Skin of body (tissue), 1 donor: ENCODE measurements at regions not wholly inside any gene's neighbourhood (a gene's known extent, or its start where the extent isn't known, plus 50 kb on each side); places are given as distances from the start of the nearest gene placed in this dataset.

Experiments
- DNase-seq: peaks from one replicate; lab custom pipeline; 2025; lab: John Stamatoyannopoulos, UW

GRCh38 chr3:99009851-99010250 lies 108.4 kb upstream of the DCBLD2 start:
- DNase-seq = no peak

DNA sequence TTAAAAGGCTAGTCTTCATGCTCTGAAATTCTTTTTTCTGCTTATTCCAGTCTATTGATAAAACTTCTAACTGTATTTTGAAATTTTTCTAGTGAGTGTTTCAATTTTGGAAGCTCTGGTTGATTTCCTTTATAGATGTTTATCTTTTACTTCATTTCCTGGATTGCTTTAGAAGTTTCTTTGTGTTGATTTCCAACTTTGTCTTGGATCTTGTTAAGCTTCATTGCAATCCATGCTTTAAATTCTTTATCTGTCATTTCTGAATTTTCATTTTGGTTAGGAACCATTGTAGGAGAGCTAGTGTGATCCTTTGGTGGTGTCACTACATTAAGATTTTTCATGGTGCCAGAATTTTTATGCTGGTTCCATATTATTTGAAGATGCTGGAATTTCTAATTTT lies 105.2 kb upstream of the DCBLD2 start:
- no peak for DNase-seq

GRCh38 chr3:98999675-99000074 lies 98.2 kb upstream of the DCBLD2 start:
- no peak for DNase-seq

- DNase-seq = peak; percentile 43
Observed at GRCh38 chr3:98994128-98994762, 92.8 kb upstream of the DCBLD2 start.

DNA sequence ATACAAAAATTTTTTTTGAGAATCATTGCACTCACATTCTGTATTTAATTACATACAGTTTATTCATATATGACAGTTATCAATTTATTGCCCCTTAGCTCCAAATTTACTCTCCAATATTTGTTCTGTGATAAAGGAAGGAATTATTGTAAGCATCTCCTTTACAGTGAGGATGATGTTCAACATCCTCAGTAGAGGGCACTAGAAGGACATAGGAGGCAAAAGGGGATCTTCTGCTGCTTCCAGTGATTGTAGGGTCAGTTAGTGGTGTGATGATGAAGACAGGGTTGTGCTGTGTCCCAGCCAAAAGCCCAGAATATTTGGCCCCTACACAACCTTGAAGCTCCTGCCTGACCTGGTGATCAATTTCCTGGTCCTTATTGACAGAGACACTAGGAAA lies 89.9 kb upstream of the DCBLD2 start:
- DNase-seq = no peak

- no peak for DNase-seq
Observed at GRCh38 chr3:98990657-98991056, 89.2 kb upstream of the DCBLD2 start.

DNA sequence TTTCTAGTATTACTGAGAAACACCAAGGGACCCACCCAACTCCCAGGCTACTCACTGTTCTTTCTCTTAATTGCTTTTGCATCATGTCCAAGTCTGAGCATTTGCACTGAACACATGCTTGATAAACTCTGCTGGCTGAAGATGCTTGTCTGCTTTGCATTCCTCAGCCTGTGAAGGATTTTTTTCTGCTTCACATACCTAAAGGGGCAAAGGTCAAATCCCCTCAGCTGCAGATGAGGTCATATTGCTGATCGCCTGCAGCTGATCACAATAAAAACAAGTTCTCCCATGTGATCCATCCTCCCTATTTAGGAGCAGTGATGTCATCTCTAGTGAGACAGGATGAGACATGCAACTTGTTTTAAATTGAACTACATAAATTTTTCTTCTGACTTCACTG lies 84.6 kb upstream of the DCBLD2 start:
- DNase-seq = peak; percentile 90

DNA sequence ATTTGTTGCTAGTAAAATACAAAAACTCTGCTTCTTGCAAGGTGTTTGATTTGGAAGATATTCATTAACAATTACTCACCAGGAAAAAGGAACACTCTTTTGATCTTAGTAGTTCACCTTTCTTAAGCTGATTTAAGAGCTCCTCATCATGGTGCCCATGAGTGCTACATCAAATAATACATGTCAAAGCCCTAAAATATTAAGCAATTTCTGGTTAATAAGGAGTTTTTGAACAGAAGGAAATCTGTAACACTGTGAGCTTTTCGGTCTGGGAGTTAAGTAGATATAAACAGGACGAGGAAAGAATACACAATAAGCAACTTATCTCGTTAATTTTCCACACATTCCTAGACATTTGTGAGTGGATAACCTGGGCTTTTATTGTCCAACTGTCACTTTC lies 83.9 kb upstream of the DCBLD2 start:
- peak; percentile 40 for DNase-seq

- no peak for DNase-seq
Observed at GRCh38 chr3:98984024-98984423, 82.5 kb upstream of the DCBLD2 start.

GRCh38 chr3:98982351-98982750 lies 80.9 kb upstream of the DCBLD2 start:
- peak; percentile 67 for DNase-seq

DNA sequence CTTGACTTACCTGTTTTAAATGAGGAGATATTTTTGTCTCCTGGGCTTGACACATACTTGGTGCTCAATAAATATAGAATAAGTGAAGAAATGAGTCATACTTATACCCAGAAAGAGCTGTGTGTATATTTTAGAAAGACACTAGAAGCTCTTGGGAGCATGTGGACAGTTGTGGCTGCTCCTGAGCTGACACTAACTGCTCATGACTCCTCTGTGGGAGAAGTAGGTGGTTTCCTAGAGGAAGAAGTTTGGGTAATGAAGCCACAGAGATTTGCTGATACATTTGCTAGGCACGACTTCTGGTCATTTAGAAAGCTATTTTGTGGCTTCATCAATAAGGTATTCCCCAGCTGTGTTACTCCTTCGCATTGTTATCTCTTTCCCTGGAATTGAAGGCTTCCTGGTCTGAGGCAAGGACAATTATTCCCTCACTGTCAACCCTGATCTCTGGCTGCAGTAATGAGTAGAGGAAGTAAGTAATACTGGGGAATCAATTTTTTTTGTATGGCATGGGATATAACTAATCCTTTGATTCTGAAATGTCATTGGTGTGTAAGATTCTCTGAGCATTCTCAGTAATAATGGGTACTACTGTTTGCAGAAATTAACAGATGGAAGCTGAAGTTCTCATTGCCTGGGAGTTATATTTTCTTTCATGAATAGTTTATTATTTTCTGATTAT lies 79.6 kb upstream of the DCBLD2 start:
- DNase-seq = no peak

- no peak for DNase-seq
Observed at GRCh38 chr3:98979296-98979695, 77.8 kb upstream of the DCBLD2 start.

DNA sequence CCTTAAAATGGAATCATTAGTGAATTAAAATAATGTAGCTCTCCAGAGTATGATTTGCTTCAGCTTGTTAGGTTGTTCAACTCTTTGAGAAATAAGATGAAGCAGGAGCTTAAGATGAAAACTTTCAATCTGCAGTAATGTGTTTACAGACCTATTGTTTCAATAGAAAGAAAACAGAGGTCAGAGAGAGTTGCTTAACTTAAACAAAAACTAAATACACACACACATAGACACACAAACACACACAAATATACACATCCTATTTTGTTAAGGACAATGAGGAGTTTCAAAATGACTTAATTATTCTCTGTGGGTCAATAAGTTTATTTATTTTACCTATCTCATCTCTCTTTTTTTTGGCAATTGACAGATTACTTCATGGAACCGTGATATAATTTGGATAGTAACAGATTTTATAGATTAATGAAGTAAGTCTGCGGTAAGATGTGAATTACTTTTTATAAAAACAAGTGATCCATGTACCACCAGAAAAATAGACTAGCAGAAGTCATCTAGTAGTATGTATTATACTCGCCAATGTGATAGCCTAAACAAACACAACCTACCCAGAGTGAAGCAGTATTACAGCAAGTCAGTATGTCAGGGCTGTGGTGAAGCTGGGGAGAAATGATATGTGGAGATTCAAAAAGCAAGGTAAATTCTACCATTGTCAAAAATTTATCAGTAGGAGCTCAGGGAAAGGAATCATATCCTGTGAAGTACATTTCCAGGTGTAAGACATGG lies 76.7 kb upstream of the DCBLD2 start:
- no peak for DNase-seq

- no peak for DNase-seq
Observed at GRCh38 chr3:98977520-98977919, 76.0 kb upstream of the DCBLD2 start.

- DNase-seq = no peak
Observed at GRCh38 chr3:98974442-98974841, 72.9 kb upstream of the DCBLD2 start.

DNA sequence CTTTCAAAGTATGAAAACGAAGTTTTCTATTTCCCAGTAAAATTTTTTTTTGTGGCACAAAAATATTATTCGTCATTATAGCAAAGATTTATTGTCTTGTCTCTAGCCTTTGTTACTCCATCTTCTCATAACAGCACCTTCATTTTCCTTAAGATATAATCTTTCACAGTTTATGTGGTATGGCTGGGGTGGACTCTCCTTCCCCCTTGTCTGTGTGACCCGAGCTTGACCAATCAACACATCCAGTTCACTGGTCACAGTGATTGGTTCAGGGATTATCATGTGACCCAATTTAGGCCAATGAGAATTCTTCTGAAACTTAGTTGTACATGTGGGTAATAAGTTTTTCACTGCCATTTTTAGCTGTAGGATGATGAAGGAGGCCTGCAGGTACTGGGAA lies 71.2 kb upstream of the DCBLD2 start:
- no peak for DNase-seq

GRCh38 chr3:98972155-98972554 lies 70.7 kb upstream of the DCBLD2 start:
- DNase-seq = peak; percentile 34

DNA sequence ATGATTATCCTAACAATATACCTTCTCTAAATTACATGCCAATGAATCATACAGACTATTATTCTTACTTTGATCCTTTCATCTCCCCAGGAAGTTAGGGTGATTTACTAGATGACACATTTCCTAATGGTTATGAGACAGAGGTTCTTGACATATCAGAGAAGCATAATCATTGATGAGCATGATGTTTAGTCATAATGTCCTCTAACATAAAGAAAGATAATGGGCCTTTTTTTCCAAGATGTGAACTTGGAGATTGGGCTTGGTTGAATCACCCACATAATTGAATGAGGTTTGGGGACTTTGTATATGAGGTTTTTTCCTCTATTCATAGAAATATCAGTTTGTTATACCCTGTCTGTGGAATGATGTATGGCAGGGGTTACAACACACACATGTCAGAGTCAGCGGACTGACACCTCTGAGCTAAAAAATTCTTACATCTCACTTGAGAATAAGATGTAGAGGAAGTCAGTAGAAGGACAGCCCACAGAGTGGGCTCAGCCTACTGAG lies 69.7 kb upstream of the DCBLD2 start:
- DNase-seq = no peak

GRCh38 chr3:98969295-98969694 lies 67.8 kb upstream of the DCBLD2 start:
- DNase-seq = no peak

- no peak for DNase-seq
Observed at GRCh38 chr3:98968824-98969223, 67.3 kb upstream of the DCBLD2 start.

GRCh38 chr3:98968347-98968746 lies 66.9 kb upstream of the DCBLD2 start:
- no peak for DNase-seq

- DNase-seq = no peak
Observed at GRCh38 chr3:98967758-98968157, 66.3 kb upstream of the DCBLD2 start.
